HG02759 (cell line): ENCODE measurements at regions not wholly inside any gene's neighbourhood (a gene's known extent, or its start where the extent isn't known, plus 50 kb on each side); places are given as distances from the start of the nearest gene placed in this dataset.
A peak's percentile ranks its signal among the peaks of the same experiment; 100 is the strongest.
"Not testable (repeated sequence)": the region's sequence is repeated elsewhere in the genome, so short reads cannot be mapped to it uniquely, and the experiment has no call there.

ENCODE experiments used
- ATAC-seq: cut with Tn5 transposase; IDR thresholded peaks from one replicate; pipeline ENCODE4 v1.9.1; 2021; ENCODE audit warnings: mild to moderate bottlenecking, moderate library complexity; ENCODE audit not compliant: unreplicated experiment

DNA sequence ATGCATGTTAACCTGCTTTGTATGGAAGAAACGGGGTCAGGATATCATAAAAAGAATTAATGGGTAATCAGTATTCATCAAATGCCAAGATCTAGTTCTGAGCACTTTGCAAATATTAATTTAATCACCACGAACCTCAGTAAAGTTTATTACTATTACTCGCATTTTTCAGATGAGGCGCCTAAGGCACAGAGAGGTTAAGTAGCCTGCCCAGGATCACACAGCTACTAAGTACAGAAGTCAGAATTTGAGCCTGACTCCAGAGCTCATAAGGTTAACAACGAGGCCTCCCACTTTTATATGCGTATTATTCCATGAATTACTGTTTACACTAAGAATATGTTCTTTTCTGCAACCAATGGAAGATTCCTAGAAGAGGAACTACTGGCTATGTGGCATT is 109.6 kb upstream of the KLF13 start:
- ATAC-seq = no peak

DNA sequence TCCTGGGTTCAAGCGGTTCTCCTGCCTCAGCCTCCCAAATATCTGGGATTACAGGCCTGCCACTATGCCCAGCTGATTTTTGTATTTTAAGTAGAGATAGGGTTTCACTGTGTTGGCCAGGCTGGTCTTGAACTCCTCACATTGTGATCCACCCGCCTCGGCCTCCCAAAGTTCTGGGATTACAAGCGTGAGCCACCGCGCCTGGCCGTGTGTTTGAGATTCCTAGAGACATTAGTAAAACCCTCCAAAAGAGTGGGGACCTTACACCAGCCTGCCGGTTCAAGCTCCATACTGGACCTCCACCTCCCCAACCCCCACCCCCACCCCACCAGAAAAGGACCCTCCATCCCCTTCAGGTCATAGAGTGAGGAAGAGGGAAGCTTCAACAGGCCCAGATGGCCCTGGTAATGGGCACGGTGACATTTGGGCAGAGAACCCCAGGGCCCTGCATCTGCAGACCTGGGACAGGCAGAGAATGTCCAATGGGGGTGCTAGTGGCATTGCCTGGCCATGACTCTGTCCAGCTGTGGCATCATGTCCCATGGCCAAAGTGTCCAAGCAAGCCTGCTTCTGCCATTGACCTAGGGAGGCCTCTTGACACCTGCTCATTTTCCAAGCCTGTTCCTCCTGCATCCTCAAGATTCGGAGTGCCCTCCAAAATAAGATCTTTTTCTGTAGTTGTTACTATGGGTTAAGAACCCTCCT is 108.9 kb upstream of the KLF13 start:
- ATAC-seq = no peak

- ATAC-seq = no peak
Observed at GRCh38 chr15:31219221-31219620, 107.4 kb upstream of the KLF13 start.

GRCh38 chr15:31221936-31222515 is 104.6 kb upstream of the KLF13 start:
- no peak for ATAC-seq

GRCh38 chr15:31222773-31223341 is 103.8 kb upstream of the KLF13 start:
- ATAC-seq = no peak

DNA sequence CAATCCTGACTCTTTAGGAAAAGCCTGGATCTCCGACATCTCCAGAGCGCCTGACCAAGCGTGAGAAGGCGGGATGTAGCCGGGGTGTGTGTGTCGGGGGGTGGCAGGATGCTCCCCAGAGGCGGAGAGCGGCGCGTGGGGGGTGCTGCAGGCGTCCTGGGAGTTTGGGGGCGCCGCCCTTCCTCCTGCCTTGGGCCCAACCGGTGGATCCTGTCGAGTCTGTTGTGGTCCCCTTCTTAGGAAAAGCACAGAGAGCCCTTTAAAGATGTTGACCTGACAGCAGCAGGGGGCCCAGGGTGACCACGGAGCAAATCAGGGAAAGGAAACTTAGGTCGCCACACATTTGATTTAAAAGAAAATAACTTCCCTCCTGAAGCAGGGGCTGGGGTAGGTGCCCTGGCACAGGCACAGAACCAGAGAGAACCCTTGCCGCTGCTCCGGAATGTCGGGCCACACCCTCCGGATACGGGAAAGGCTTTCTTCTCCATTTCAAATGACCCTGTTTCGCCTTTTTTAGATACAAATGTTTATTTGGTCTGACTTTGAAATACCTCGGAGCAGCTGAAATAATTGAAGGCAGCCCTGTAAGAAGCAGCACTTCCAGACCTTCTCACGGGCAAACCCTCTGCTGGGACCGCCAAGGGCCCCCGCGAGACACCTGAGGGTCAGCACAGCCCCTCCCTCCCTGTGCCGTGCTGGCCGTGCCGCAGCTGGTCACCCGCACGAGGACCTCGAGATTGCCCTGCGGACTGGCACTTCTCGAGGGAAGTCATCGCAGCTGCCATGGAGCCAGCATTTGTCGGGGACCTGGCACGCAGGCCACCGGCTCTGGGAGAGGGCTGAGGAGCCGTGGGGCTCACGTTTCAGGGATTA is 102.9 kb upstream of the KLF13 start:
- no peak for ATAC-seq

DNA sequence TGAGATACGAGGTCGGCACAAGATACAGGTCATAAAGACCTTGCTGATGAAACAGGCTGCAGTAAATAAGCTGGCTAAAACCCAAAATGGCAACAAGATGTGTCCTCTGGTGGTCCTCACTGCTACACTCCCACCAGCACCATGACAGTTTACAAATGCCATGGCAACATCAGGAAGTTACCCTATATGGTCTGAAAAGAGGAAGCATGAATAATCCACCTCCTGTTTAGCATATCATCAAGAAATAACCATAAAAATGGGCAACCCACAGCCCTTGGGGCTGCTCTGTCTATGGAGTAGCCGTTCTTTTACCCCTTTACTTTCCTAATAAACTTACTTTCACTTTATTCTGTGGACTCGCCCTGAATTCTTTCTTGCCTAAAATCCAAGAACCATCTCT is 102.0 kb upstream of the KLF13 start:
- not testable (repeated sequence) for ATAC-seq

DNA sequence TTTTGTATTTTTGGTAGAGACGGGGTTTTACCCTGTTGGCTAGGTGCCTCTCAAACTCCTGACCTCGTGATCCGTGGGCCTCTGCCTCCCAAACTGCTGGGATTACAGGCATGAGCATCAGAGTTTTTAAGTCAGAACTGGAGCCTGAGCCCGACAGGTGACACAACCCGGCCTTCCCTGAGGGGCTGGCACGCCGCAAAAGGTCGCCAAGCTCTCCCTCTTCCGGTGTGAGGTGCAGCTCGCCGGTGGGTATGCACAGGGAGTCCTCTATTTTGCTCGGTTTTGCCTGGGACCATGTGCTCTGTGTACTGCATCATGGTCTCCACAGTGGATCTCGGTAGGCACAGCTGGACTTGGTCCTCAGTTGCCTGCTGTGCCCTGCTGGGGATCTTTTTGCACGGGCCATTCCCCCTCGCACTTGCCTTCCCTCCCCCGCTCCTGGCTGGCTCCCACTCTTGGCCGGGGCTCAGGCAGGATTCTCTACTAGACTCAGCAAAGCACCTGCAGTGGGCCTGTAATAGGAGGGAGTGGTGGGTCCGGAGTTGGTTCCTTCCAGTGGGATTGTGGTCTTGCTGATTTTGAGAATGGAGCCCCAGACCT is 101.2 kb upstream of the KLF13 start:
- no peak for ATAC-seq

GRCh38 chr15:31226021-31226420 is 100.6 kb upstream of the KLF13 start:
- no peak for ATAC-seq

DNA sequence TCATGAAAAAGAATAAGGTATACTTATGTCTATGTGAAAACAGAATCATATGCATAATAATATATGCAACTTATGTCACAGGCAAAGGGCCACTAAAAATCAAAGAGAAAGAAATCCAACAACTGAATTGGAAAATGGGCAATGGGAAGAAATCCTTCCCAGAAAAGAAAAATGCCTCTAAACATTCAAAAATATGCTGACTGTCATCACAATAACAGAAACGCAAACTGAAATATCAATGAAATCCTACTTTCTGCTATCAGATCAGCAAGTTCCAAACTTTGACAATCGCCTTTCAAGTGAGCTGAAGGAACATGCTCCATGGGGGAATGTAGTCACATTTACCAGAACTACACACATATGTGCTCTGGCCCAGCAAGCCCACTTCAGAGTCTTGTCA is 99.4 kb upstream of the KLF13 start:
- no peak for ATAC-seq

- ATAC-seq = no peak
Observed at GRCh38 chr15:31228011-31228484, 98.6 kb upstream of the KLF13 start.

DNA sequence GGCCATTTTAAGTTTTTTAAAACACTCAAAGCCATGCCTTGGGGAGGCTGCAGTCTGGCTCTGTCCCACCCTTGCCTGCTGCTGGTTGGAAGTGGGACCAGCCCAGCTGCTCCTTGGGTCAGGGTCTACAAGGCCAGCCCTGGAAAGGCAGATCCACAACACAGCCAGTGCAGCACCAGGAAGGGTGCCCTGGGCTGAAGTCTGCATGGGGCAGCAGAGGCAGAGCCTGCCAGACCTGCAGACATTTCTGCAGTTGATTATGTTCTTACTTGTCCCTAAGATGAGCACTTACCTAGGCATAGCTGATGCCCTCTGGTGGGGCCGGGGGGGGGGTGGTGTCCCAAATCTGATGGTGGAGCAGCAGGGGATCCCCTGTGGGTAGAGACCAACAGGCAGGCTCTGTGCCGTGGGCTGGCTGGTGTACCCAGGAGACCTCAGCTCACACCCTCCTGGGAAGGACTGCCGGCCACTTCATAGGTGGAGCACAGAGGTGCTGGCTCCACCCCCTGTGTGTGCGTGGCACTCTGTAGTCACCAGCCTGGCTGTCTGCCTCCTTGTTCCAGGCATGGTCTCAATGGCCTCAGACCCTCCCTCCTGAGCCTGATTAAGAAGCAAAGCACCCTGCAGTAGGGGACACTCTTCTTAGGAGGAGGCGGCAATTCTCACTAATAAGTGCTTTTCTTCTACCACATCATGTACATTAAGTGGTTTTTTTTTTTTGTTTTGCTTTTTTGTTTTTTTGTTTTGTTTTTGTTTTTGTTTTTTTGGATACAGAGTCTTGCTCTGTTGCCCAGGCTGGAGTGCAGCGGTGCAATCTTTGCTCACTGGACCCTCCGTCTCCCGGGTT is 97.4 kb upstream of the KLF13 start:
- peak; percentile 70 for ATAC-seq

DNA sequence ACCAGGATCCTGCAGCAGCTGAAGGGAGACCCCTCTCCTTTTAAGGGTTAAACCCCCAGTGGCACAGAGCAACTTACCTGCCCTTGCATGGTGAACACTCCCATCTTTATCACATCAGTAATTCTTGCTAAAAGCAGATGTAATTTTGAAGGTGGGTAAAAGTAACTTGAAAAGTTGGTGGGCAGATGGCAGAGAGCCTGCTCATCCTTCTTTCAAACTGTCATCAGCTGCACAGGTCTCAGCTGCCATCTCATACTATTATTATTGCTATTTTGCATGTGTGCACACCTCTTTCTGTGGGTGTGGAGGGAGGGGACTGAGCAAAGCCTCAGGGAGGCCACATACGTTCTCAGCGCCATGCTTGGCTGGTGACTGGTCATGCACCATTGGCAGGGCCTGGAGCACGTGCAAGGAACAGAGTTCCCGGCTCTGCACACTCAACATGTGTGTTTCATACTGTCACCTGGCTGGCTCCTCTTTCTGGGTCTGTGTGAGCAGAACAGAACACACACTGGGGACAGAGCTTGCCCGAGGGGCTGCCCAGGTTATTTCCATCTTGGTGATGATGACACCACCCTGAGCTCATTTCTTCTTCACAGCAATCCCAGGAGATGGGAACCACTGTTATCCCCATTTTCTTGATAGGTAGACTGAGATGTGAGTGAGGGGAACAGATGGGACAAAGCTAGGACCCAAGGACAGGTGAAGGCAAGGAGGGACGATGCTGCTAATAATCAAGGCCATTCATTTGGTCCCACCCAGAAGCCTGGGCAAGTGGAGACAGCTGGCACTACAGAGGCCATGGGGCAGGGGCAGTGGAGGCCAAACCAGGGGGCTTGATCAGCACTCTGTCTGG is 95.8 kb upstream of the KLF13 start:
- ATAC-seq = peak; percentile 81

DNA sequence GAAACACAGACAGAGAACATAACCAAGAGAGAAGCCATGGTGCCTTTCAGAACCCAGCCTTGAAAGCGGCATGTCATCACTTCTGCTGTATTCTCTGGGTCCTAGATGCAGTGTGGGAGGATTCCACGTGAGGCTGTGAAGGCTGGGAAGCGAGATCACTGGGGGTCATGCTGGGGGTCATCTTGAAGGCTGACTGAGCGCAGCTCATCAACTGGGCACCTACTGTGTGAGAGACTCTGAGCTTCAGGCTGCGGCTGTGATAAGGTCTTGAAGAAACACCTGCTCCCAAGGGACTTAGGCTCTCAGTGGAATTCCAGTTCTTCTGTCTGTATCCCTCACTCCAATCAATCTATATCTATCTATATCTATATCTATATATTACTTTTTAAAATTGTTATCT is 91.8 kb upstream of the KLF13 start:
- no peak for ATAC-seq

GRCh38 chr15:31235311-31236183 is 91.1 kb upstream of the KLF13 start:
- ATAC-seq = peak; percentile 61

DNA sequence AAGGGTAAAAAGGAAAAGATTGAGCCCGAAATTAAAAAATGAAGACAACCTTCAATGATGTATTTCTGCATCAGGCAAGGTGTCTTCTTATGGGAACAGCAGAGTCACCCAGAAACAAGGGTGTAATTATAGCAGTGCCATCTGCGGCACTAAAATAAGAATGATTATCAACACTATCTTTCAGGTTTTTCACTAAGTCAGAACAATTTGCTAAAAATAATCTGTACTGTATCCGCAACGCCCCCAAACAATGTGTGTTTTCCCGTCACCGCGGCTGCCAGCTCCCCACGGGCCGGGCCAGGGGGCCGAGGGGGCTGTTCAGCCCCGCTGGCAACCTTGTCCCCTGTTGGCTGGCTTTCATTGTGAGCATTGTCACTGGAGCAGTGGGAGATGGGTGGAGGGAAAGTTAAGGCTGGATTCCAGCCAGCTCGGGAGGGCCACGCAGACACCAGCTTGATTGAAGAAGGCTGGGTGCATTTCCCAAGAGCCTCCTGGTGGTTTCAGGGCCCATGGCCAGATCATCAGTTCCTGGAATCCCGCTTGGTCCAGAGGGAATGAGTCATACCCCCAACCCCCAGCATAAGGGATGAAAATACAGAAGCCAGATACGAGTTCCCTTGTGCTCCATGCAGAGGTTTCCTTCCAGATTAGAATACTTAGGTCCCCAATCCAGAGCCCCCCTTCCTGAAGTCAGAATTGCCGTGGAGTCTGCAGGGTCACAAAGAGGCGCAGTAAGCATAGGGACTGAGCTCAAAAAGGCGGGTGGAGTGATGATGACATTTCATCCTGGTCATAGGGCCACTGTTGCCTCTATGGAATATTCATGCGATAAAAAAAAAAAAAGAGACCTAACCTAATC is 90.2 kb upstream of the KLF13 start:
- ATAC-seq = peak; percentile 72

DNA sequence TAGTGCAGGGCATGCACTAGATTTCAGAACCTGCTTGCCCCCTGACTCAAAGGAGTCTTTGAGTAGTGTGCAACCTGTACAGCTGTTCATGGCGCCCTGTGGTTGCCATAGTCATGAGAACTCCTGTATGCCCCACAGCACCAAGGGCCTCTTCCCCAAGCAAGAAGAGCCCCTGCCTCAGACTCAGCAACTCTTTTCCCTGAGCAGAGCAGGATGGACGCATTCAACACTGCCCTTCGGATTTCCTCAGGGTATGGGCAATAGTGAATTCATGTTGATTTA is 89.7 kb upstream of the KLF13 start:
- no peak for ATAC-seq

- ATAC-seq = no peak
Observed at GRCh38 chr15:31238906-31239305, 87.7 kb upstream of the KLF13 start.
